GM23338 (cell line): ENCODE measurements at regions not wholly inside any gene's neighbourhood (a gene's known extent, or its start where the extent isn't known, plus 50 kb on each side); places are given as distances from the start of the nearest gene placed in this dataset.

Experiments
- ATAC-seq: fragments of 200-7000 bp; cut with Tn5 transposase; 3 replicates; pipeline ENCODE4 v1.9.1; 2020
- DNase-seq: peaks from one replicate; pipeline ENCODE4 v3.0.0-alpha.2; 2015; ENCODE audit warnings: low spot score
- H2AFZ ChIP-seq: fragments of 200-600 bp; sonication (generic); 2 replicates; pipeline ENCODE4 v1.8.0; 2016; ENCODE audit warnings: antibody characterized with exemption, mild to moderate bottlenecking, moderate library complexity
- H3F3A ChIP-seq: fragments of 200-600 bp; sonication (generic); replicated peaks from 2 replicates; pipeline ENCODE4 v1.8.0; 2017; ENCODE audit warnings: antibody characterized with exemption, mixed run types, low read depth
- H3K27ac ChIP-seq: fragments of 200-600 bp; sonication (generic); 2 replicates; pipeline ENCODE4 v1.6.1; 2016; ENCODE audit warnings: low read depth
- H3K27me3 ChIP-seq: fragments of 200-600 bp; sonication (generic); 2 replicates; pipeline ENCODE4 v1.8.0; 2016; ENCODE audit warnings: mild to moderate bottlenecking, mixed run types, moderate library complexity; ENCODE audit not compliant: insufficient read depth
- H3K36me3 ChIP-seq: fragments of 200-600 bp; sonication (generic); 2 replicates; pipeline ENCODE4 v1.8.0; 2016; ENCODE audit warnings: mild to moderate bottlenecking; ENCODE audit not compliant: insufficient read depth
- H3K4me1 ChIP-seq: fragments of 200-600 bp; sonication (generic); 2 replicates; pipeline ENCODE4 v1.8.0; 2016; ENCODE audit warnings: mild to moderate bottlenecking, moderate library complexity; ENCODE audit not compliant: insufficient read depth
- H3K4me2 ChIP-seq: fragments of 200-600 bp; sonication (generic); 2 replicates; pipeline ENCODE4 v1.7.1; 2017; ENCODE audit warnings: mixed run types
- H3K4me3 ChIP-seq: fragments of 200-600 bp; sonication (generic); 2 replicates; pipeline ENCODE4 v1.6.1; 2016; ENCODE audit warnings: mixed run types
- H3K79me2 ChIP-seq: fragments of 200-600 bp; sonication (generic); replicated peaks from 2 replicates; pipeline ENCODE4 v1.8.0; 2017; ENCODE audit warnings: mild to moderate bottlenecking; ENCODE audit not compliant: insufficient read depth
- H3K9me2 ChIP-seq: fragments of 200-600 bp; sonication (generic); 2 replicates; pipeline ENCODE4 v1.8.0; 2017; ENCODE audit not compliant: insufficient read depth
- H4K20me1 ChIP-seq: fragments of 200-600 bp; sonication (generic); replicated peaks from 2 replicates; pipeline ENCODE4 v1.8.0; 2017; ENCODE audit warnings: mild to moderate bottlenecking; ENCODE audit not compliant: insufficient read depth
- H3K27ac Mint-ChIP-seq: 2 replicates; pipeline ENCODE4 v1.8.0; 2020; ENCODE audit warnings: inconsistent platforms, mild to moderate bottlenecking, moderate library complexity, mixed read lengths
- H3K27me3 Mint-ChIP-seq: 3 replicates; pipeline ENCODE4 v1.8.0; 2022; ENCODE audit warnings: low read depth, mild to moderate bottlenecking, moderate library complexity, mixed read lengths, inconsistent platforms; ENCODE audit not compliant: insufficient read depth, poor library complexity
- H3K36me3 Mint-ChIP-seq: 3 replicates; pipeline ENCODE4 v1.8.0; 2021; ENCODE audit warnings: low read depth, mild to moderate bottlenecking, inconsistent platforms, moderate library complexity, mixed read lengths
- H3K4me1 Mint-ChIP-seq: 3 replicates; pipeline ENCODE4 v1.8.0; 2020; ENCODE audit warnings: mild to moderate bottlenecking, inconsistent platforms, mixed read lengths
- H3K4me3 Mint-ChIP-seq: 3 replicates; pipeline ENCODE4 v1.8.0; 2021; ENCODE audit warnings: moderate library complexity, mild to moderate bottlenecking, inconsistent platforms, mixed read lengths
- H3K9me3 Mint-ChIP-seq: 3 replicates; pipeline ENCODE4 v1.8.0; 2020; ENCODE audit warnings: moderate library complexity, mild to moderate bottlenecking, inconsistent platforms, mixed read lengths
- CREB1 ChIP-seq: fragments of 250-450 bp; sonication (Bioruptor Pico); IDR thresholded peaks from 2 replicates; pipeline ENCODE4 v1.5.0; 2020; ENCODE audit warnings: low read depth, mild to moderate bottlenecking, moderate library complexity
- CTCF ChIP-seq, 2 experiments: fragments of 200-600 bp in 1 of 2; sonication (generic) in 1 of 2; conservative IDR thresholded peaks; 2 replicates each; pipeline versions ENCODE4 v1.5.1 to v1.6.1; 2016 to 2017; ENCODE audit warnings: antibody characterized with exemption in 2 of 2, low read depth in 2 of 2, mild to moderate bottlenecking in 2 of 2, moderate library complexity in 1 of 2
- ETS1 ChIP-seq: IDR thresholded peaks from 2 replicates; pipeline ENCODE4 v1.6.1; 2016; ENCODE audit warnings: antibody characterized with exemption
- EZH2 ChIP-seq: fragments of 200-600 bp; sonication (generic); IDR thresholded peaks from one replicate; pipeline ENCODE4 v1.8.0; 2017; ENCODE audit warnings: antibody characterized with exemption, mild to moderate bottlenecking, low read depth; ENCODE audit not compliant: unreplicated experiment
- EZH2phosphoT487 ChIP-seq: fragments of 200-600 bp; sonication (generic); IDR thresholded peaks from one replicate; pipeline ENCODE4 v1.8.1; 2018; ENCODE audit warnings: antibody characterized with exemption; ENCODE audit not compliant: unreplicated experiment
- JUNB ChIP-seq: IDR thresholded peaks from one replicate; pipeline ENCODE4 v1.6.1; 2016; ENCODE audit warnings: antibody characterized with exemption; ENCODE audit not compliant: unreplicated experiment
- NANOG ChIP-seq: IDR thresholded peaks from 2 replicates; pipeline ENCODE4 v1.6.1; 2016; ENCODE audit warnings: antibody characterized with exemption, borderline replicate concordance
- POLR2AphosphoS5 ChIP-seq: IDR thresholded peaks from 2 replicates; pipeline ENCODE4 v1.6.1; 2016; ENCODE audit warnings: antibody characterized with exemption, low read depth
- REST ChIP-seq: IDR thresholded peaks from one replicate; pipeline ENCODE4 v1.6.1; 2018; ENCODE audit warnings: antibody characterized with exemption; ENCODE audit not compliant: unreplicated experiment
- STAT1 ChIP-seq: IDR thresholded peaks from one replicate; pipeline ENCODE4 v1.6.1; 2016; ENCODE audit warnings: antibody characterized with exemption; ENCODE audit not compliant: unreplicated experiment
- ZNF114 ChIP-seq: fragments of 250-450 bp; sonication (Bioruptor Pico); IDR thresholded peaks from 2 replicates; pipeline ENCODE4 v1.5.0; 2020; ENCODE audit warnings: mild to moderate bottlenecking, moderate library complexity
- ZNF331 ChIP-seq: fragments of 250-450 bp; sonication (Bioruptor Pico); IDR thresholded peaks from 2 replicates; pipeline ENCODE4 v1.5.0; 2020; ENCODE audit warnings: low read depth, mild to moderate bottlenecking, moderate library complexity
- ZNF462 ChIP-seq: fragments of 250-450 bp; sonication (Bioruptor Pico); IDR thresholded peaks from 2 replicates; pipeline ENCODE4 v1.5.0; 2020; ENCODE audit warnings: mild to moderate bottlenecking, moderate library complexity

GRCh38 chr4:111070390-111070789 lies 447.5 kb upstream of the PITX2 start (continued):
- no peak for TF ChIP-seq ZNF462 (CRISPR knock-in tag)
- no peak for TF ChIP-seq POLR2AphosphoS5
- TF ChIP-seq EZH2phosphoT487 = no peak

GRCh38 chr4:111074523-111075114 lies 451.7 kb upstream of the PITX2 start:
- DNase-seq (peak; percentile 2), ATAC-seq (no peak; the same call in 2 of the 3 replicates)
- no peak overlapping the region for H3K4me3 ChIP-seq
- no peaks in the 10 kb centered on the region for H3K4me1 ChIP-seq
- Mint-ChIP-seq H3K27me3 (no peaks in the 10 kb centered on the region), H3K4me1 (no peaks in the 10 kb centered on the region; the same call in 2 of the 3 replicates), H3K36me3 (no peaks in the 10 kb centered on the region; the same call in 1 of the 3 replicates), H3K4me3 (no peak overlapping the region), H3K27ac (no peak overlapping the region), H3K9me3 (peaks cover 7% of the 10 kb centered on the region)
- H3F3A ChIP-seq = no peaks in the 10 kb centered on the region
- peaks cover 5% of the 10 kb centered on the region; the same call in 1 of the 2 replicates for H3K9me2 ChIP-seq
- TF ChIP-seq STAT1 = no peak
- TF ChIP-seq ZNF114 (CRISPR knock-in tag) = no peak
- TF ChIP-seq EZH2 = no peak
- TF ChIP-seq REST = no peak
- TF ChIP-seq CTCF (conservative IDR thresholded peaks at IDR 0.05; ENCODE audit: low read depth in 2 of 2) = no peak
- no peak for TF ChIP-seq ZNF331 (CRISPR knock-in tag)
- TF ChIP-seq NANOG = no peak
- no peak for TF ChIP-seq CREB1 (CRISPR knock-in tag)
- no peak for TF ChIP-seq JUNB
- no peak for TF ChIP-seq ETS1
- no peaks in the 10 kb centered on the region for H3K79me2 ChIP-seq
- no peaks in the 10 kb centered on the region for H4K20me1 ChIP-seq
- H2AFZ ChIP-seq = peak overlapping the region; percentile 52; the same call in 1 of the 2 replicates
- H3K4me2 ChIP-seq = no peak overlapping the region
- H3K27ac ChIP-seq = no peak overlapping the region
- H3K27me3 ChIP-seq = no peaks in the 10 kb centered on the region
- H3K36me3 ChIP-seq = no peaks in the 10 kb centered on the region
